MM.1S (cell line): ENCODE measurements at regions not wholly inside any gene's neighbourhood (a gene's known extent, or its start where the extent isn't known, plus 50 kb on each side); places are given as distances from the start of the nearest gene placed in this dataset.

Experiments
- EZH2 ChIP-seq: fragments of 300-600 bp; sonication (generic); optimal IDR thresholded peaks from 2 replicates; pipeline ENCODE3; 2017; ENCODE audit warnings: low read depth, mild to moderate bottlenecking, antibody characterized with exemption, low read length, mixed read lengths
- EZH2phosphoT487 ChIP-seq: fragments of 300-600 bp; sonication (generic); IDR thresholded peaks from 2 replicates; pipeline ENCODE4 v1.6.1; 2018; ENCODE audit warnings: antibody characterized with exemption, low read length
- TF ChIP-seq, protein P1 (sequence below): fragments of 300-600 bp; sonication (generic); IDR thresholded peaks from 2 replicates; pipeline ENCODE4 v1.5.1; 2016; ENCODE audit warnings: antibody characterized with exemption, low read length, mixed read lengths

DNA sequence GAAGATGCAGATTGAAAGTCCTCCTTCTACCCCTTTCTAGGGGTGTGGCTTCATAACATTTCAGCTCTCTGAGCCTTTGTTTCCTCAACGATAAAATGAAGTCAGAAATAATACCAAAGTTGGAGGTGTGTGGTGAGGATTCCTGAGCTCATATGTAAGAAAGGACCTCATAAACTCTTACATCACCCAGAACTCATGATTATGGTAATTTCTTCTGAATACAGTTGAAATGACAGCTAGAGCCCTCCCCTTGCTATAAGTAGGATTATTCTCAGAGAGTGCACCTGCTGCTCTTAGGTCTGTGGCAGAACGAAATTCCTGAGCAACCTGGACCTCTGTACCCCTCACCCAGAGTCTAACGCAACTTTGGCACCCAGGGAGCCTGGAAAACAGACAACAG, 291.4 kb upstream of the KLF4 start:
- TF ChIP-seq, protein P1, sequence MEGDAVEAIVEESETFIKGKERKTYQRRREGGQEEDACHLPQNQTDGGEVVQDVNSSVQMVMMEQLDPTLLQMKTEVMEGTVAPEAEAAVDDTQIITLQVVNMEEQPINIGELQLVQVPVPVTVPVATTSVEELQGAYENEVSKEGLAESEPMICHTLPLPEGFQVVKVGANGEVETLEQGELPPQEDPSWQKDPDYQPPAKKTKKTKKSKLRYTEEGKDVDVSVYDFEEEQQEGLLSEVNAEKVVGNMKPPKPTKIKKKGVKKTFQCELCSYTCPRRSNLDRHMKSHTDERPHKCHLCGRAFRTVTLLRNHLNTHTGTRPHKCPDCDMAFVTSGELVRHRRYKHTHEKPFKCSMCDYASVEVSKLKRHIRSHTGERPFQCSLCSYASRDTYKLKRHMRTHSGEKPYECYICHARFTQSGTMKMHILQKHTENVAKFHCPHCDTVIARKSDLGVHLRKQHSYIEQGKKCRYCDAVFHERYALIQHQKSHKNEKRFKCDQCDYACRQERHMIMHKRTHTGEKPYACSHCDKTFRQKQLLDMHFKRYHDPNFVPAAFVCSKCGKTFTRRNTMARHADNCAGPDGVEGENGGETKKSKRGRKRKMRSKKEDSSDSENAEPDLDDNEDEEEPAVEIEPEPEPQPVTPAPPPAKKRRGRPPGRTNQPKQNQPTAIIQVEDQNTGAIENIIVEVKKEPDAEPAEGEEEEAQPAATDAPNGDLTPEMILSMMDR = no peak
- no peak for TF ChIP-seq EZH2
- TF ChIP-seq EZH2phosphoT487 = no peak
